CD14-positive monocyte (primary cell): ENCODE measurements at regions not wholly inside any gene's neighbourhood (a gene's known extent, or its start where the extent isn't known, plus 50 kb on each side); places are given as distances from the start of the nearest gene placed in this dataset.

Source experiments
- DNase-seq, 3 donors: peaks; one replicate each; pipeline ENCODE4 v3.0.0-alpha.2; 2011 to 2022
- H2AFZ ChIP-seq: 2 replicates; pipeline ENCODE4 v1.6.0; 2012; ENCODE audit warnings: mild to moderate bottlenecking, low read depth, low read length, inconsistent platforms; ENCODE audit not compliant: insufficient read depth, poor library complexity, severe bottlenecking
- H3K27ac ChIP-seq, 2 donors: 1 replicate in 1 of 2; 2 replicates in 1 of 2; pipeline ENCODE4 v1.5.1; 2012 to 2013; ENCODE audit warnings: low read length in 2 of 2, control low read depth in 1 of 2, inconsistent platforms in 1 of 2, low read depth in 1 of 2, mild to moderate bottlenecking in 1 of 2
- H3K27me3 ChIP-seq, 2 donors: one replicate each; pipeline versions ENCODE4 v1.6.0 to v1.6.1; 2011 to 2013; ENCODE audit warnings: low read length in 2 of 2; ENCODE audit not compliant: control insufficient read depth in 2 of 2, insufficient read depth in 2 of 2
- H3K36me3 ChIP-seq, 2 donors: replicated peaks in 1 of 2; 1 replicate in 1 of 2; 2 replicates in 1 of 2; pipeline versions ENCODE4 v1.5.1 to v1.6.1; 2012 to 2013; ENCODE audit warnings: low read length in 2 of 2, control low read depth in 1 of 2, inconsistent platforms in 1 of 2, mild to moderate bottlenecking in 1 of 2; ENCODE audit not compliant: insufficient read depth in 2 of 2, control insufficient read depth in 1 of 2
- H3K4me1 ChIP-seq, 2 donors: 1 replicate in 1 of 2; 2 replicates in 1 of 2; pipeline versions ENCODE4 v1.5.1 to v1.6.1; 2012 to 2013; ENCODE audit warnings: low read length in 2 of 2, control low read depth in 1 of 2, inconsistent platforms in 1 of 2, mild to moderate bottlenecking in 1 of 2, moderate library complexity in 1 of 2; ENCODE audit not compliant: insufficient read depth in 2 of 2, control insufficient read depth in 1 of 2
- H3K4me2 ChIP-seq: replicated peaks from 2 replicates; pipeline ENCODE3; 2012; ENCODE audit warnings: low read length, moderate library complexity, mild to moderate bottlenecking; ENCODE audit not compliant: poor library complexity, severe bottlenecking; ENCODE audit errors: extremely low read depth
- H3K4me3 ChIP-seq, 3 experiments: fragments of 200-600 bp in 1 of 3; sonication (generic) in 1 of 3; replicated peaks in 1 of 3; 1 replicate in 2 of 3; 2 replicates in 1 of 3; pipeline ENCODE4 v1.5.1; 2011 to 2013; ENCODE audit warnings: low read length in 3 of 3, mild to moderate bottlenecking in 3 of 3, control low read depth in 2 of 3, low read depth in 2 of 3, inconsistent platforms in 1 of 3, moderate library complexity in 1 of 3
- H3K79me2 ChIP-seq: 2 replicates; pipeline ENCODE4 v1.6.0; 2012; ENCODE audit warnings: mild to moderate bottlenecking, control low read depth, inconsistent platforms, low read length, moderate library complexity; ENCODE audit not compliant: insufficient read depth
- H3K9ac ChIP-seq: 2 replicates; pipeline ENCODE4 v1.6.0; 2017; ENCODE audit warnings: low read length, mild to moderate bottlenecking; ENCODE audit not compliant: insufficient read depth, poor library complexity, severe bottlenecking
- H3K9me3 ChIP-seq, 2 donors: replicated peaks in 1 of 2; 1 replicate in 1 of 2; 2 replicates in 1 of 2; pipeline versions ENCODE4 v1.5.1 to v1.6.1; 2012 to 2013; ENCODE audit warnings: low read length in 2 of 2, control low read depth in 1 of 2; ENCODE audit not compliant: control insufficient read depth in 1 of 2, insufficient read depth in 1 of 2
- H4K20me1 ChIP-seq: 2 replicates; pipeline ENCODE4 v1.6.0; 2012; ENCODE audit warnings: mild to moderate bottlenecking, low read length, control low read depth, moderate library complexity; ENCODE audit not compliant: insufficient read depth
- H3K27ac Mint-ChIP-seq, 7 donors: one replicate each; pipeline ENCODE4 v1.8.0; 2020; ENCODE audit warnings: mild to moderate bottlenecking in 7 of 7, mixed read lengths in 7 of 7, moderate library complexity in 6 of 7, inconsistent platforms in 2 of 7
- H3K27me3 Mint-ChIP-seq, 3 donors: one replicate each; pipeline ENCODE4 v1.8.0; 2021 to 2022; ENCODE audit warnings: low read depth in 3 of 3, mild to moderate bottlenecking in 3 of 3, mixed read lengths in 3 of 3, moderate library complexity in 3 of 3, inconsistent platforms in 1 of 3
- H3K36me3 Mint-ChIP-seq, 2 donors: one replicate each; pipeline ENCODE4 v1.8.0; 2020; ENCODE audit warnings: mixed read lengths in 2 of 2, inconsistent platforms in 1 of 2, mild to moderate bottlenecking in 1 of 2
- H3K4me1 Mint-ChIP-seq: one replicate; pipeline ENCODE4 v1.8.0; 2020; ENCODE audit warnings: mild to moderate bottlenecking, mixed read lengths
- H3K4me3 Mint-ChIP-seq, 2 donors: one replicate each; pipeline ENCODE4 v1.8.0; 2020; ENCODE audit warnings: mild to moderate bottlenecking in 2 of 2, mixed read lengths in 2 of 2, moderate library complexity in 1 of 2
- H3K9me3 Mint-ChIP-seq, 7 donors: one replicate each; pipeline ENCODE4 v1.8.0; 2020 to 2022; ENCODE audit warnings: mixed read lengths in 7 of 7, mild to moderate bottlenecking in 6 of 7, moderate library complexity in 6 of 7, inconsistent platforms in 2 of 7
- WGBS: methylation state at CpG from one replicate; pipeline ENCODE4 v1.1.5; 2013; ENCODE audit warnings: missing lambda C conversion rate; ENCODE audit not compliant: insufficient coverage; 5-methylcytosine and 5-hydroxymethylcytosine counted together
- intact Hi-C, 2 donors: fragments of 100-400 bp; cut with micrococcal nuclease; formaldehyde crosslinking; loops; one replicate each; pipeline versions ENCODE4 v1.15.0 to v1.15.1; 2023
- TF ChIP-seq, protein P1 (sequence below): fragments of 200-600 bp; IDR thresholded peaks from one replicate; pipeline ENCODE4 v1.8.0; 2022; ENCODE audit warnings: antibody characterized with exemption, mild to moderate bottlenecking

DNA sequence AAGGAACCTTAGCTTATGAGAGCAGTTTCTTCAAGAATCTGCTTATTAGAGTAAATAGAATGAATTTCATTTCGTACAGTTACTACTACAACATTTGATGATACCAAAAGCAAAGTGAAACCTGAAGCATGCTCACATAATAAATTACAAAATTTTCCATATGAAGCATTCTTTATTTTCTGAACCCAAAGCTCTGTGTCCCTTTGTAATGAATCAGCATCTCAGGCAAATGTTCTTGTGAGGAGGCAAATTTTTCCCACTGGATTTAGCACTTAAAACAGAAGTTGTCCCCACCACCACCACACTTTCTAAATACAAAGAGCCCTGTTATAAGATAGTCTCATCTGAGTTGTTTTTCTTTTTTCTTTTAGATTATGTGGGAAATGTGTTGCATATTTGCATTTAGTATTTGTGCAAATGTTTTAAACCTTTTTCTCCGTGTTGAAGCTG, 70.7 kb upstream of the NFKB1 start:
- H3K27ac ChIP-seq, result peak overlapping the region in 1 of 2 donors; percentile 56
- no peak for DNase-seq
- peak overlapping the region; percentile 56 for H3K9ac ChIP-seq
- Mint-ChIP-seq H3K27ac (peak overlapping the region in 3 of 7 donors; percentile 72 to 93 (median 79)), H3K4me1 (peaks cover 6% of the 10 kb centered on the region), H3K27me3 (peaks cover 2 to 5% (median 5%) of the 10 kb centered on the region in 3 donors), H3K4me3 (peak overlapping the region; percentile 88 to 92), H3K9me3 (peaks cover 0 to 2% (median 0%) of the 10 kb centered on the region in 7 donors), H3K36me3 (no peaks in the 10 kb centered on the region)
- intact Hi-C loops, result loop anchor here (5.0 to 10.0 kb wide), 2 partner anchors 86 to 577 kb away; partner anchors contain the start of gene SLC39A8 (in 1 of the 2)
- H3K9me3 ChIP-seq, result no peaks in the 10 kb centered on the region
- TF ChIP-seq, protein P1, sequence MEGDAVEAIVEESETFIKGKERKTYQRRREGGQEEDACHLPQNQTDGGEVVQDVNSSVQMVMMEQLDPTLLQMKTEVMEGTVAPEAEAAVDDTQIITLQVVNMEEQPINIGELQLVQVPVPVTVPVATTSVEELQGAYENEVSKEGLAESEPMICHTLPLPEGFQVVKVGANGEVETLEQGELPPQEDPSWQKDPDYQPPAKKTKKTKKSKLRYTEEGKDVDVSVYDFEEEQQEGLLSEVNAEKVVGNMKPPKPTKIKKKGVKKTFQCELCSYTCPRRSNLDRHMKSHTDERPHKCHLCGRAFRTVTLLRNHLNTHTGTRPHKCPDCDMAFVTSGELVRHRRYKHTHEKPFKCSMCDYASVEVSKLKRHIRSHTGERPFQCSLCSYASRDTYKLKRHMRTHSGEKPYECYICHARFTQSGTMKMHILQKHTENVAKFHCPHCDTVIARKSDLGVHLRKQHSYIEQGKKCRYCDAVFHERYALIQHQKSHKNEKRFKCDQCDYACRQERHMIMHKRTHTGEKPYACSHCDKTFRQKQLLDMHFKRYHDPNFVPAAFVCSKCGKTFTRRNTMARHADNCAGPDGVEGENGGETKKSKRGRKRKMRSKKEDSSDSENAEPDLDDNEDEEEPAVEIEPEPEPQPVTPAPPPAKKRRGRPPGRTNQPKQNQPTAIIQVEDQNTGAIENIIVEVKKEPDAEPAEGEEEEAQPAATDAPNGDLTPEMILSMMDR, result no peak
- H3K36me3 ChIP-seq, result no peaks in the 10 kb centered on the region
- peak overlapping the region; percentile 88 for H3K4me2 ChIP-seq
- H3K4me1 ChIP-seq, result peaks cover 4 to 9% of the 10 kb centered on the region in 2 donors
- WGBS, result no CpG with 5 or more reads among the region's 2 CpGs
- no peaks in the 10 kb centered on the region for H3K27me3 ChIP-seq
- peak overlapping the region; percentile 84 for H2AFZ ChIP-seq
- peak overlapping the region; percentile 63 to 79 (median 77) for H3K4me3 ChIP-seq
- H3K79me2 ChIP-seq, result no peaks in the 10 kb centered on the region
- no peaks in the 10 kb centered on the region for H4K20me1 ChIP-seq

DNA sequence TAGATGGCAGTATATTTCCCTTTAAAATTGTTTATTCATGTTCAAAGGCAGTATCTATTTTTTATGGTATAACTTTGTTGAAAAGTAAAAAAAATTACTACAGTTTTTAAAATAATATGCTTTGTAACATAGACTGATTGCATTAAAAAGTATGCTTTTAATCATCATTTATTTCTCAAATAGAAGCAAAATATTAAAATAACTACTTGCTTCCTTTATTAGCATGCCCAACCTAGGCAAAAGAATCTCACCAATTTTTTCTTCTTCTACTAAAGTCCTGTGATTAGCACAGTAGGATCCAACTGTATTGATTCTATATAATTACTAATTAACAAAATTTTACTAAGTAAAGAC, 69.6 kb upstream of the NFKB1 start:
- Mint-ChIP-seq H3K27ac (no peak overlapping the region), H3K27me3 (peaks cover 2 to 5% (median 5%) of the 10 kb centered on the region in 3 donors), H3K9me3 (peaks cover 0 to 2% (median 0%) of the 10 kb centered on the region in 7 donors), H3K36me3 (no peaks in the 10 kb centered on the region), H3K4me3 (no peak overlapping the region), H3K4me1 (peaks cover 6% of the 10 kb centered on the region)
- no peak overlapping the region for H3K9ac ChIP-seq
- no peaks in the 10 kb centered on the region for H3K9me3 ChIP-seq
- TF ChIP-seq, protein P1, result peak; percentile 67
- H3K79me2 ChIP-seq, result no peaks in the 10 kb centered on the region
- H4K20me1 ChIP-seq, result no peaks in the 10 kb centered on the region
- H3K4me2 ChIP-seq, result peak overlapping the region; percentile 88
- no peaks in the 10 kb centered on the region for H3K36me3 ChIP-seq
- peaks cover 4 to 9% of the 10 kb centered on the region in 2 donors for H3K4me1 ChIP-seq
- peak overlapping the region; percentile 63 to 79 (median 77) for H3K4me3 ChIP-seq
- intact Hi-C loops, result loop anchor here (5.0 to 10.0 kb wide), 2 partner anchors 87 to 576 kb away; partner anchors contain the start of gene SLC39A8 (in 1 of the 2)
- peak overlapping the region; percentile 84 for H2AFZ ChIP-seq
- no peak for DNase-seq
- peak overlapping the region in 1 of 2 donors; percentile 56 for H3K27ac ChIP-seq
- no peaks in the 10 kb centered on the region for H3K27me3 ChIP-seq
